ENCODE measurements at regions not wholly inside any gene's neighbourhood (a gene's known extent, or its start where the extent isn't known, plus 50 kb on each side); places are given as distances from the start of the nearest gene placed in this dataset.
"Not testable (repeated sequence)": the region's sequence is repeated elsewhere in the genome, so short reads cannot be mapped to it uniquely, and the experiment has no call there.

DNA sequence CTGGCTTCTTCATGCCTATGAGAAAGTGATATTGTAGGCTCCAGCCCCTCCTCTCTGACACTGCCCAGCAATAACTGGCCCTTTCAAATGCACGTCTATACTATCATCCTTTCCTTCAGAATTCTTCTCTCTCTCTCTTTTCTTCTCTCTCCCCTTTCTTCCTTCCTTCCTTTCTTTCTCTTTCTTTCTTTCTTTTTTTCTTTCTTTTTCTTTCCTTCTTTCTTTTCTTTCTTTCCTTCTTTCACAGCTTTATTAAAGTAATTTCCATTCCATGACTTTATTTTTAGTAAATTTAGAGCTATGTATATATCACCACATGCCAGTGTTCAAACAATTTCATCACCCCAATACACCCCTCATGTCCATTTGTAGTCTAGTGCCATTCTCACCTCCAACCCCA lies 302.1 kb downstream of the RPAP3 start:
- Mint-ChIP-seq H3K4me3 (no peak overlapping the region), H3K4me1 (ENCODE audit: low read depth) (peaks cover 42% of the 10 kb centered on the region), H3K27ac (no peak overlapping the region), H3K27me3 (no peaks in the 10 kb centered on the region), H3K36me3 (ENCODE audit: low read depth) (no peaks in the 10 kb centered on the region), H3K9me3 (no peaks in the 10 kb centered on the region)
- H3K4me1 ChIP-seq (ENCODE audit: insufficient read depth, low read length): peaks cover 14% of the 10 kb centered on the region
- intact Hi-C loops (cut with DNase I, micrococcal nuclease): no loop called here
- H3K27me3 ChIP-seq (ENCODE audit: control insufficient read depth in 1 of 2, insufficient read depth in 2 of 2, low read length in 2 of 2): no peaks in the 10 kb centered on the region
- no peak overlapping the region for H3K27ac ChIP-seq (ENCODE audit: low read depth in 1 of 2, low read length in 2 of 2)
- no peaks in the 10 kb centered on the region for H3K36me3 ChIP-seq (ENCODE audit: insufficient read depth, low read length)
- TF ChIP-seq, protein P1, sequence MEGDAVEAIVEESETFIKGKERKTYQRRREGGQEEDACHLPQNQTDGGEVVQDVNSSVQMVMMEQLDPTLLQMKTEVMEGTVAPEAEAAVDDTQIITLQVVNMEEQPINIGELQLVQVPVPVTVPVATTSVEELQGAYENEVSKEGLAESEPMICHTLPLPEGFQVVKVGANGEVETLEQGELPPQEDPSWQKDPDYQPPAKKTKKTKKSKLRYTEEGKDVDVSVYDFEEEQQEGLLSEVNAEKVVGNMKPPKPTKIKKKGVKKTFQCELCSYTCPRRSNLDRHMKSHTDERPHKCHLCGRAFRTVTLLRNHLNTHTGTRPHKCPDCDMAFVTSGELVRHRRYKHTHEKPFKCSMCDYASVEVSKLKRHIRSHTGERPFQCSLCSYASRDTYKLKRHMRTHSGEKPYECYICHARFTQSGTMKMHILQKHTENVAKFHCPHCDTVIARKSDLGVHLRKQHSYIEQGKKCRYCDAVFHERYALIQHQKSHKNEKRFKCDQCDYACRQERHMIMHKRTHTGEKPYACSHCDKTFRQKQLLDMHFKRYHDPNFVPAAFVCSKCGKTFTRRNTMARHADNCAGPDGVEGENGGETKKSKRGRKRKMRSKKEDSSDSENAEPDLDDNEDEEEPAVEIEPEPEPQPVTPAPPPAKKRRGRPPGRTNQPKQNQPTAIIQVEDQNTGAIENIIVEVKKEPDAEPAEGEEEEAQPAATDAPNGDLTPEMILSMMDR (IDR thresholded peaks at IDR 0.05): no peak
- ChIA-PET CTCF (interaction anchor here (0.7 to 1.5 kb wide), 3 partner anchors 78 to 377 kb away, joined by 3 to 4 read pairs (median 3); no protein-coding TSS in a partner anchor), POLR2A (interaction anchor here (1.1 kb wide), 2 partner anchors 8 to 1033 kb away, joined by 4 read pairs; no protein-coding TSS in a partner anchor)
- no peak overlapping the region for H3K4me3 ChIP-seq (ENCODE audit: low read length)
- no peak for ATAC-seq (ENCODE audit: poor library complexity)
- DNase-seq: no peak
- no peaks in the 10 kb centered on the region for H3K9me3 ChIP-seq (ENCODE audit: control insufficient read depth in 1 of 2, insufficient read depth in 1 of 2, low read length in 2 of 2)

DNA sequence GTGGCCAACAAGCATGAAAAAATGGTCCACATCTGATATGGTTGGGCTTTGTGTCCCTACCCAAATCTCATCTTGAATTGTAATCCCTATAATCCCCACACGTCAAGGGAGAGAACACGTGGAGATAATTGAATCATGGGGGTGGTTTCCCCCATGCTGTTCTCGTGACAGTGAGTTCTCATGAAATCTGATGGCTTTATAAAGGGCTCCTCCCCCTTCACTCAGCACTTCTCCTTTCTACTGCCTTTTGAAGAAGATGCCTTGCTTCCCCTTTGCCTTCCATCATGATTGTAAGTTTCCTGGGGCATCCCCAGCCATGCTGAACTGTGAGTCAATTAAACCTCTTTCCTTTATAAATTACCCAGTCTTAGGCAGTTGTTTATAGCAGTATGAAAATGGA lies 304.6 kb downstream of the RPAP3 start:
- POLR2A ChIA-PET; H3K4me3 ChIP-seq (ENCODE audit: low read length); H3K4me3 Mint-ChIP-seq; intact Hi-C loops (cut with DNase I, micrococcal nuclease); H3K9me3 Mint-ChIP-seq; CTCF ChIA-PET; H3K27ac Mint-ChIP-seq; H3K36me3 ChIP-seq (ENCODE audit: insufficient read depth, low read length); ATAC-seq (ENCODE audit: poor library complexity); H3K27me3 ChIP-seq (ENCODE audit: control insufficient read depth in 1 of 2, insufficient read depth in 2 of 2, low read length in 2 of 2); H3K27ac ChIP-seq (ENCODE audit: low read depth in 1 of 2, low read length in 2 of 2); H3K27me3 Mint-ChIP-seq: not testable (repeated sequence)
- peaks cover 8 to 10% of the 10 kb centered on the region in 2 experiments for H3K9me3 ChIP-seq (ENCODE audit: control insufficient read depth in 1 of 2, insufficient read depth in 1 of 2, low read length in 2 of 2)
- H3K4me1 Mint-ChIP-seq (ENCODE audit: low read depth): peaks cover 40% of the 10 kb centered on the region
- H3K36me3 Mint-ChIP-seq (ENCODE audit: low read depth): peaks cover 16% of the 10 kb centered on the region
- DNase-seq: peak in 3 of 14 experiments; percentile 20 to 73 (median 51)
- peaks cover 18% of the 10 kb centered on the region for H3K4me1 ChIP-seq (ENCODE audit: insufficient read depth, low read length)

DNA sequence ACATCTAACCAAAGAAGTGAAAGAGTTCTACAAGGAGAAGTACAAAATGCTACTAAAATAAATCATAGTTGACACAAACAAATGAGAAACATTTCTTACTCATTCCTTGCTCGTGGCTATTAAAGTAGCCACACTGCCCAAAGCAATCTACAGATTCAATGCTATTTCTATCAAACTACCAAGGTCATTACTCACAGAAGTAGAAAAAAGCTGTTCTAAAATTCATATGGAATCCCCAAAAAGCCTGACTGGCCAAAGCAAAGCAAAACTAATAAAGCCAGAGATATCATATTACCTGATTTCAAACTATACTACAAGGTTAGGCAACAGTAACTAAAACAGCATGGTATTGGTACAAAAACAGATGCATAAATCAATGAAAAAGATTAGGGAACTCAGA lies 305.6 kb downstream of the RPAP3 start:
- Mint-ChIP-seq H3K4me1 (ENCODE audit: low read depth) (peaks cover 46% of the 10 kb centered on the region), H3K27me3 (no peaks in the 10 kb centered on the region), H3K36me3 (ENCODE audit: low read depth) (peaks cover 16% of the 10 kb centered on the region), H3K4me3 (no peak overlapping the region), H3K9me3 (peaks cover 3% of the 10 kb centered on the region), H3K27ac (no peak overlapping the region)
- H3K36me3 ChIP-seq (ENCODE audit: insufficient read depth, low read length): no peaks in the 10 kb centered on the region
- peaks cover 20% of the 10 kb centered on the region for H3K4me1 ChIP-seq (ENCODE audit: insufficient read depth, low read length)
- ChIA-PET CTCF (no interaction called here), POLR2A (no interaction called here)
- no peak overlapping the region for H3K4me3 ChIP-seq (ENCODE audit: low read length)
- ATAC-seq (ENCODE audit: poor library complexity): no peak
- no peak overlapping the region for H3K27ac ChIP-seq (ENCODE audit: low read depth in 1 of 2, low read length in 2 of 2)
- no peak for DNase-seq
- H3K27me3 ChIP-seq (ENCODE audit: control insufficient read depth in 1 of 2, insufficient read depth in 2 of 2, low read length in 2 of 2): no peaks in the 10 kb centered on the region
- TF ChIP-seq, protein P1 (IDR thresholded peaks at IDR 0.05): no peak
- intact Hi-C loops (cut with DNase I, micrococcal nuclease): no loop called here
- peaks cover 8 to 10% of the 10 kb centered on the region in 2 experiments for H3K9me3 ChIP-seq (ENCODE audit: control insufficient read depth in 1 of 2, insufficient read depth in 1 of 2, low read length in 2 of 2)
